ENCODE measurements at regions not wholly inside any gene's neighbourhood (a gene's known extent, or its start where the extent isn't known, plus 50 kb on each side); places are given as distances from the start of the nearest gene placed in this dataset.
"Not testable (repeated sequence)": the region's sequence is repeated elsewhere in the genome, so short reads cannot be mapped to it uniquely, and the experiment has no call there.

DNA sequence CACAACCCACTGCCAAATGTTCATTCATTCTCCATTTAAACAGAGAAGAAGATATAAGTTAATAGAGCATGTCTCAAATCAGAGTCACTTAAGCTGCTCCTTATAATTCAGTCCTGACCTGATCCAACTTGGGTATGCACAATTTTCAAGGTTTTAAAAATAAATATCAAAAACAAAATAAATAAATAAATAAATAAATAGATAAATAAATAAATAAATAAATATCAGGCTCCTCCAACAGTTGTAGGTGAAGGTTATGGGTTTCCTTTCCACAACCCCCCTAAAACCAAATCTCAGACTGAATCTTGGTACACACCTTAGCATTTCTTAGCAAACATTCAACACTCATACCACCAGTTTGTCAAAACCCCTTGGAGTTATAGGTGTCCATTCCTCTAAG is 204.4 kb downstream of the PARM1 start:
- no peaks in the 10 kb centered on the region for H3K27me3 ChIP-seq (ENCODE audit: control insufficient read depth in 3 of 3, insufficient read depth in 3 of 3, low read length in 3 of 3)
- no peak for FAIRE-seq
- H3K9me3 ChIP-seq (ENCODE audit: control insufficient read depth in 2 of 2, insufficient read depth in 1 of 2, low read depth in 1 of 2, low read length in 1 of 2), result no peaks in the 10 kb centered on the region
- H3K4me3 ChIP-seq (ENCODE audit: low read depth in 1 of 3, low read length in 3 of 3), result no peak overlapping the region
- no peak for DNase-seq
- no peaks in the 10 kb centered on the region for H3K36me3 ChIP-seq (ENCODE audit: control insufficient read depth in 3 of 3, insufficient read depth in 2 of 3, low read depth in 1 of 3, low read length in 3 of 3)
- H3K4me1 ChIP-seq (ENCODE audit: control insufficient read depth in 3 of 3, insufficient read depth in 2 of 3, low read depth in 1 of 3, low read length in 2 of 3), result no peaks in the 10 kb centered on the region
- no peak overlapping the region for H3K27ac ChIP-seq (ENCODE audit: low read depth in 1 of 3, low read length in 2 of 3)

DNA sequence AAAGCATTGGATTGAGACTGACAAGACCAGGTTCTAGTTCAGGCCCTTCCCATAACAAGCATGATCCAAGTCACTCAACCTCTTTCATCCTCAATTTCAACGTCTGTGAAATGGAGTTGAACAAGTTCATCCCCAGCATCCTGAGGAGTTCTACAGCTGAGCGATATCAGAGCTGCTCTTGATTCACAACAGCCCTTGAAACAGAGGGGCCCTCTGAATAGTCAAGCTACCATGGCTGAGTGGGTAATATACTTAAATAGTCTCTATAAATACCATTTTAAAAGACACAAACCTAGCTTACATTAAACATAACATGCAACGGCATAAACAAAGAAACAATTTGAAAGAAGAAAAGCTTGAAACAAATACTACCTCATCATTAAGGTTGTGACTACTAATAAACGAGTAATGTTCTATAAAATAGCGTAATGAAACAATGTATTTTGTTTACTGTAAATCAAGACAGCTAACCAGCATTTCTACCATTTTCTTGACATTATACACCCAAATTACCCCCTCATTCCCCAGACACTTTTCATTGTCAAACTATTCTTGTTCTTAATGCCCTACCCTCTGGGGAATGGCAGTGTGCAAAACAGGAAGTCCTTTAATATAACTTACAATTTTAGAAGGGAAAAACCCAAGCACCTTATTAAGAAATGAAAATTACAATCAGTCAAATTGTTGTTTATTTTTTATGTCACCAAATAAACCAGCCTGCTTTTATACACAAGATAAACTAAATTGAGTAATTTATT is 202.3 kb downstream of the PARM1 start:
- no peaks in the 10 kb centered on the region for H3K27me3 ChIP-seq (ENCODE audit: control insufficient read depth in 3 of 3, insufficient read depth in 3 of 3, low read length in 3 of 3)
- H3K9me3 ChIP-seq (ENCODE audit: control insufficient read depth in 2 of 2, insufficient read depth in 1 of 2, low read depth in 1 of 2, low read length in 1 of 2), result no peaks in the 10 kb centered on the region
- FAIRE-seq (no peak), DNase-seq (no peak)
- H3K27ac ChIP-seq (ENCODE audit: low read depth in 1 of 3, low read length in 2 of 3), result no peak overlapping the region
- 76 to 82% (median 77%) methylated on average over 5 of the region's 5 CpGs for WGBS, 3 donors
- no peak overlapping the region for H3K4me3 ChIP-seq (ENCODE audit: low read depth in 1 of 3, low read length in 3 of 3)
- H3K36me3 ChIP-seq (ENCODE audit: control insufficient read depth in 3 of 3, insufficient read depth in 2 of 3, low read depth in 1 of 3, low read length in 3 of 3), result no peaks in the 10 kb centered on the region
- no peaks in the 10 kb centered on the region for H3K4me1 ChIP-seq (ENCODE audit: control insufficient read depth in 3 of 3, insufficient read depth in 2 of 3, low read depth in 1 of 3, low read length in 2 of 3)

DNA sequence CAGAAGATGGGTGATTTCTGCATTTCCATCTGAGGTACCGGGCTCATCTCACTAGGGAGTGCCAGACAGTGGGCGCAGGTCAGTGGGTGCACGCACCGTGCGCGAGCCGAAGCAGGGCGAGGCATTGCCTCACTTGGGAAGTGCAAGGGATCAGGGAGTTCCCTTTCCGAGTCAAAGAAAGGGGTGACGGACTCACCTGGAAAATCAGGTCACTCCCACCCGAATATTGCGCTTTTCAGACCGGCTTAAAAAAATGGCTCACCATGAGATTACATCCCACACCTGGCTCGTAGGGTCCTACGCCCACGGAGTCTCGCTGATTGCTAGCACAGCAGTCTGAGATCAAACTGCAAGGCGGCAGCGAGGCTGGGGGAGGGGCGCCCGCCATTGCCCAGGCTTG is 194.0 kb downstream of the PARM1 start:
- H3K27me3 ChIP-seq (ENCODE audit: control insufficient read depth in 3 of 3, insufficient read depth in 3 of 3, low read length in 3 of 3); H3K4me3 ChIP-seq (ENCODE audit: low read depth in 1 of 3, low read length in 3 of 3); H3K9me3 ChIP-seq (ENCODE audit: control insufficient read depth in 2 of 2, insufficient read depth in 1 of 2, low read depth in 1 of 2, low read length in 1 of 2); FAIRE-seq; H3K36me3 ChIP-seq (ENCODE audit: control insufficient read depth in 3 of 3, insufficient read depth in 2 of 3, low read depth in 1 of 3, low read length in 3 of 3); H3K4me1 ChIP-seq (ENCODE audit: control insufficient read depth in 3 of 3, insufficient read depth in 2 of 3, low read depth in 1 of 3, low read length in 2 of 3); H3K27ac ChIP-seq (ENCODE audit: low read depth in 1 of 3, low read length in 2 of 3); DNase-seq: not testable (repeated sequence)
- 35 to 58% (median 55%) methylated on average over 8 to 13 of the region's 21 CpGs for WGBS, 3 donors

DNA sequence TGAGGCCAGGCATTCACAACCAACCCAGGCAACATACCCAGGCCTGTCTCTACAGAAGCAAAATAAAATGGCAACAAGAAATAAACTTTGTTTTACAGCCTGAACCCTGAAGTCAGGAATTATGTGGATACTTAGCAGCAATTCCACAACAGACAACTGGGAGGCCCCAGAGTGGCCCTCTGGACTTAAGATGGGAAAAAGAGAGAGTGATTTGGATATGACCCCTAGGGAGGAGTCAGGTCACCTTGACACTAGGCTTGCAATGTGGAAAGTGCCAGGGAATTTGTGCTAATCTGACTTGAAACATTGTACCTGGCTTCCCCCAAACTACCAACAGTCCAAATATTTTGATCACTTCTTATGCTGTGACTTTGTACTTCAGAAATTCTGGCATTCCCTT is 193.1 kb downstream of the PARM1 start:
- DNase-seq (no peak), FAIRE-seq (no peak)
- H3K4me1 ChIP-seq (ENCODE audit: control insufficient read depth in 3 of 3, insufficient read depth in 2 of 3, low read depth in 1 of 3, low read length in 2 of 3), result no peaks in the 10 kb centered on the region
- H3K9me3 ChIP-seq (ENCODE audit: control insufficient read depth in 2 of 2, insufficient read depth in 1 of 2, low read depth in 1 of 2, low read length in 1 of 2), result no peaks in the 10 kb centered on the region
- no peaks in the 10 kb centered on the region for H3K27me3 ChIP-seq (ENCODE audit: control insufficient read depth in 3 of 3, insufficient read depth in 3 of 3, low read length in 3 of 3)
- no peak overlapping the region for H3K27ac ChIP-seq (ENCODE audit: low read depth in 1 of 3, low read length in 2 of 3)
- H3K36me3 ChIP-seq (ENCODE audit: control insufficient read depth in 3 of 3, insufficient read depth in 2 of 3, low read depth in 1 of 3, low read length in 3 of 3), result no peaks in the 10 kb centered on the region
- H3K4me3 ChIP-seq (ENCODE audit: low read depth in 1 of 3, low read length in 3 of 3), result no peak overlapping the region

DNA sequence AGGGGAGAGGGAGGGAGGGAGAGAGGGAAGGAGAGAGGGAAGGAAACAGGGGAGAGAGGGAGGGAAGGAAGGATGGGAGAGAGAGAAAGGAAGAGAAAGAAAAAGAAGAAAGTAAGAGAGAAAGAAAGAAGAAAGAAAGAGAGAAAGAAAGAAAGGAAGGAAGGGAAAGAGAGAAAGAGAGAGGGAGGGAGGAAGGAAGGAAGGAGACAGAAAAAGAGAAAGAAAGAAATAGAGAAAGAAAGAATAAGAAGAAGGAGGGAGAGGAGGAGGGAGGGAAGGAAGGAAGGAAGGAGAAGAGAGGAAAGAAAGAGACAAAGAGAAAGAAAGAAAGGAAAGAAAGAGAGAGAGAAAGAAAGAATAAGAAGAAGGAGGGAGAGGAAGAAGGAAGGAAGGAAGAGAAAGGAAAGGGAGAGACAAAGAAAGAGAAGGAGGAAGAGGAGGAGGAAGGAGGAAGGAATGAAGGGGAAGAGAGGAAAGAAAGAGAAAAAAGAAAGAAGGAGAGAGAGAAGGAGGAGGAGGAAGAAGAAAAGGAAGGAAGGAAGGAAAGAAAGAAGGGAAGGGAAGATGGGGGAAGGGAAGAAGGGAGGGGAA is 189.6 kb downstream of the PARM1 start:
- H3K4me3 ChIP-seq (ENCODE audit: low read depth in 1 of 3, low read length in 3 of 3), result no peak overlapping the region
- no peaks in the 10 kb centered on the region for H3K36me3 ChIP-seq (ENCODE audit: control insufficient read depth in 3 of 3, insufficient read depth in 2 of 3, low read depth in 1 of 3, low read length in 3 of 3)
- H3K27me3 ChIP-seq (ENCODE audit: control insufficient read depth in 3 of 3, insufficient read depth in 3 of 3, low read length in 3 of 3), result no peaks in the 10 kb centered on the region
- FAIRE-seq (no peak), DNase-seq (no peak)
- no peaks in the 10 kb centered on the region for H3K4me1 ChIP-seq (ENCODE audit: control insufficient read depth in 3 of 3, insufficient read depth in 2 of 3, low read depth in 1 of 3, low read length in 2 of 3)
- peaks cover 0 to 8% of the 10 kb centered on the region in 2 donors for H3K9me3 ChIP-seq (ENCODE audit: control insufficient read depth in 2 of 2, insufficient read depth in 1 of 2, low read depth in 1 of 2, low read length in 1 of 2)
- no peak overlapping the region for H3K27ac ChIP-seq (ENCODE audit: low read depth in 1 of 3, low read length in 2 of 3)

DNA sequence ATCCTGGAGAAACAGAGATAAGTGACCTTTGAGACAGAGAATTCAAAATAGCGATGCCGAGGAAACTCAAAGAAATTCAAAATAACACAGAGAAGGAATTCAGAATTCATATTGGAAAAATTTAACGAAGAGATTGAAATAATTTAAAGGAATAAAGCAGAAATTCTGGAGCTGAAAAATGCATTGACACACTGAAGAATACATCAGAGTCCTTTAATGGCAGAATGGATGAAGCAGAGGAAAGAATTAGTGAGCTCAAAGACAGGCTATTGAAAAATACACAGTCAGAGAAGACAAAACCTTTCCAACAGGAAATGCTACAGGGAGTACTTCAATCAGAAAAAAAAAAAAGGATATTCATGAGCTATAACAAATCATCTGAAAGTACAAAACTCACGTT is 185.8 kb downstream of the PARM1 start:
- no peaks in the 10 kb centered on the region for H3K4me1 ChIP-seq (ENCODE audit: control insufficient read depth in 3 of 3, insufficient read depth in 2 of 3, low read depth in 1 of 3, low read length in 2 of 3)
- no peaks in the 10 kb centered on the region for H3K27me3 ChIP-seq (ENCODE audit: control insufficient read depth in 3 of 3, insufficient read depth in 3 of 3, low read length in 3 of 3)
- no peak overlapping the region for H3K27ac ChIP-seq (ENCODE audit: low read depth in 1 of 3, low read length in 2 of 3)
- peaks cover 0 to 12% of the 10 kb centered on the region in 2 donors for H3K9me3 ChIP-seq (ENCODE audit: control insufficient read depth in 2 of 2, insufficient read depth in 1 of 2, low read depth in 1 of 2, low read length in 1 of 2)
- no peaks in the 10 kb centered on the region for H3K36me3 ChIP-seq (ENCODE audit: control insufficient read depth in 3 of 3, insufficient read depth in 2 of 3, low read depth in 1 of 3, low read length in 3 of 3)
- no peak for DNase-seq
- no peak for FAIRE-seq
- 88 to 93% (median 90%) methylated on average over 4 of the region's 4 CpGs for WGBS, 3 donors
- no peak overlapping the region for H3K4me3 ChIP-seq (ENCODE audit: low read depth in 1 of 3, low read length in 3 of 3)

DNA sequence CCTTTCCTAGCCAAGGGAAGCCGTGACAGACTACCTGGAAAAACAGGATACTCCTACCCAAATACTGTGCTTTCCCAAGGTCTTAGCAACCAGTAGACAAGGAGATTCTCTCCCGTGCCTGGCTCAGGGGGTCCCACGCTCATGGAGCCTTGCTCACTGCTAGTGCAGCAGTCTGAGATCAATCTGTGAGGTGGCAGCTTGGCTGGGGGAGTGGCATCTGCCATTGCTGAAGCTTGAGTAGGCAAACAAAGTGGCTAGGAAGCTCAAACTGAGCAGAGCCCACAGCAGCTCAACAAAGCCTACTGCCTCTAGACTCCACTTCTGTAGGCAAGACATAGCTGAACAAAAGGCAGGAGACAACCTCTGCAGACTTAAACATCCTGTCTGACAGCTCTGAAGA is 177.1 kb downstream of the PARM1 start:
- FAIRE-seq, result no peak
- WGBS, 3 donors, result 64 to 87% (median 80%) methylated on average over 3 of the region's 3 CpGs

DNA sequence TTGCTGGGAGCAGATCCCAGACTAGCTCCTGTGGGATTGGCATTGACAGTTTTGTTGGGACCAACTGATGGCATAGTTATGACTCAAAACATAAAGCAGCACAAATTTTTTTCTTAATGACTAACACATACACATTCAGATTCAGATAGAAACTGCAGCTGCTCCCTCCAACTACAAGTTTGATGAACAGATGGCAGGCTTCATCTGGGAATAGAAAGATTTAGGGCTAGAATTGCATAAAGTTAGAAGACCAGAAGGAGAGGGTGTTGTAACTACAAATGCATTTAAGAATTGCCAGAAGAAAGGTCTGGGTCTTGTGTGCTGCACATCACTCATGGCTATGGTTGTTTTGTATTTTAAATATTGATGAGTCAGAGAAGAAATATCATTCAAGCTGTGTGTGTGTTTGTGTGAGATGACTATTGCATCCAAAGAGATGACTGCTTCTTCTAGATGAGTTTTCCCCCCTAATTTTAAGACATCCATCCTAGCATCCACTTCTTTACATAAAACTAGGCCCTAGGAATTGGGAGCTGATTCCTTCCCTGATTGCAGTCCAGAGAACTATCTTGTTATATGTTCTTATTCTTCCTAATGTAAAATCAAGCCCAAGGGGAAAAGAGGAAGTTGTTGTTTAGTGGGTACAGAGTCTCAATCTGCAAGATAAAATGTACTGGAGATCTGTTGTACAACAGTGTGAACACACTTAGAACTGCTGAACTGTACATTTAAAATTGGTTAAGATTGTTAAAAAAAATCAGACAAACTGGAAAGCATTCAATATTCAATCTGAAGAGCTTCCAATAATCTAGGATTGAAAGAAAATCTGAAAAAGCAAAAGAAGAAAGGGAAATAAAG is 175.1 kb downstream of the PARM1 start:
- no peaks in the 10 kb centered on the region for H3K4me1 ChIP-seq (ENCODE audit: control insufficient read depth in 3 of 3, insufficient read depth in 2 of 3, low read depth in 1 of 3, low read length in 2 of 3)
- no peak overlapping the region for H3K27ac ChIP-seq (ENCODE audit: low read depth in 1 of 3, low read length in 2 of 3)
- DNase-seq, result no peak
- no peaks in the 10 kb centered on the region for H3K27me3 ChIP-seq (ENCODE audit: control insufficient read depth in 3 of 3, insufficient read depth in 3 of 3, low read length in 3 of 3)
- no peaks in the 10 kb centered on the region for H3K9me3 ChIP-seq (ENCODE audit: control insufficient read depth in 2 of 2, insufficient read depth in 1 of 2, low read depth in 1 of 2, low read length in 1 of 2)
- no peak for FAIRE-seq
- H3K4me3 ChIP-seq (ENCODE audit: low read depth in 1 of 3, low read length in 3 of 3), result no peak overlapping the region
- no peaks in the 10 kb centered on the region for H3K36me3 ChIP-seq (ENCODE audit: control insufficient read depth in 3 of 3, insufficient read depth in 2 of 3, low read depth in 1 of 3, low read length in 3 of 3)

More for the DNA sequence above, 177.1 kb downstream of the PARM1 start:
- H3K36me3 ChIP-seq (ENCODE audit: control insufficient read depth in 3 of 3, insufficient read depth in 2 of 3, low read depth in 1 of 3, low read length in 3 of 3), result no peaks in the 10 kb centered on the region
- H3K27me3 ChIP-seq (ENCODE audit: control insufficient read depth in 3 of 3, insufficient read depth in 3 of 3, low read length in 3 of 3), result no peaks in the 10 kb centered on the region
- H3K4me3 ChIP-seq (ENCODE audit: low read depth in 1 of 3, low read length in 3 of 3), result no peak overlapping the region
- no peak for DNase-seq
- H3K9me3 ChIP-seq (ENCODE audit: control insufficient read depth in 2 of 2, insufficient read depth in 1 of 2, low read depth in 1 of 2, low read length in 1 of 2), result no peaks in the 10 kb centered on the region
- no peaks in the 10 kb centered on the region for H3K4me1 ChIP-seq (ENCODE audit: control insufficient read depth in 3 of 3, insufficient read depth in 2 of 3, low read depth in 1 of 3, low read length in 2 of 3)
- H3K27ac ChIP-seq (ENCODE audit: low read depth in 1 of 3, low read length in 2 of 3), result no peak overlapping the region
